Right ventricle myocardium superior (tissue), 1 donor: ENCODE measurements at regions not wholly inside any gene's neighbourhood (a gene's known extent, or its start where the extent isn't known, plus 50 kb on each side); places are given as distances from the start of the nearest gene placed in this dataset.

Experiments used
- ATAC-seq: fragments of 200-7000 bp; cut with Tn5 transposase; one replicate; pipeline ENCODE4 v1.9.1; 2020; ENCODE audit warnings: mild to moderate bottlenecking; ENCODE audit not compliant: poor library complexity
- DNase-seq: peaks from one replicate; pipeline ENCODE4 v3.0.0-alpha.2; 2020
- intact Hi-C: fragments of 100-400 bp; cut with DNase I; formaldehyde crosslinking; loops from one replicate; pipeline ENCODE4 v1.11.2; 2022
- donor health status: DM: no; HTN: yes; CAD: no; lungs with severe emphysema.

DNA sequence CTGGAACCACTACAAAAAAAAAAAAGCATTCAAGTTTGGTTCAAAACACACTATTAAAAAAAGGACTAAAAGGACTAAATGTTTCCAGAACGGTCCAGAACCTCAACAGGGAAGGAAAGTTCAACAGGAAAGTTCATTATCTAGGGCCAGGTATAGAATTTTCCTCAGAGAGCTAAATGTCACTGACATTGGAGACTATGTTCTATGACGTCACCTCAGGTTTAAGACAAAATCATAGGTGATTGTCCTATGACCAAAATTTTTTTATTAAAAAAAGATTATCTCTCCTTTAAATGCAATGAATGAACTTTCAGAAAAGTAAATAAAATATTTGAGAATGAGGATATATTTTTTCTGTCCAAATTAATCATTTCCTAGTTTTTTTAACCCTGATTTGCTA is 746.7 kb upstream of the USP15 start:
- DNase-seq: no peak
- intact Hi-C loops: no loop called here
- ATAC-seq: no peak

DNA sequence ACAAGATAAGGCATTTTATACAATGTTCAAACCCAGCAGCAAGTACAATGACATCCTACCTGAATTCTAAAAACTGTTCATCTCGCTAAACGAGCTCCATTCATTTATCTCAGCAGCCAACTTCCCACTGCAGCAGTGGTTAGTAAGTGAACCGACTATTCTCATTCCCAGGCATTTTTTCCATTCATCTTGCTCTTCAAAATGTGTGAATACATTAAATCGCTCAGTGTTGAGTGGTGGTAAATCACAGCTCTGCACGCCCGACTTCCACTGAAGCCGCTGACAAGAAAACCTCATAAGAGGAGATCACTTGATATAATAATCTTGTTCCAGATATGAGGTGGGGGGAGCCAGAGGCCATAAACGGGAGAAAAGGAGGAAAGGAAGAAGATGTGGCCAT is 746.2 kb upstream of the USP15 start:
- intact Hi-C loops: no loop called here
- DNase-seq: no peak
- ATAC-seq: no peak

DNA sequence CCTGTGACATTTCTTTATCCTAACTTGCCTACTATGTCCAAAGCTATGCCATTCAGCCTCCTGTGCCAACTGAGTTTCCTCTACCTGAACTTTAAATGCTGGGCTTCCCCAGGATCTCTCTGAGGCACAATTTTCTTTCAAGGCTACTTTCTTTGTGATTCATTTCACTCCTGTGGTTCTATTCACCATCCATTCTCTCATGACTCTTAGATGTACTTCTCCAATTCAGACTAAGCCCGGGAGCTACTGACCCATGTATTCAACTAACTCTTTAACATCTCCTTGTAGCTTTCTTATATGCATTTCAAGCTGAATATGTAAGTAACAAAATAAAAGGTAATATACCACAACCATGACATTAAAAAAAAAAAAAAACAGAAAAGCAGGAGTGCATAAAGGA is 738.9 kb upstream of the USP15 start:
- DNase-seq (no peak), ATAC-seq (no peak)
- intact Hi-C loops: no loop called here

DNA sequence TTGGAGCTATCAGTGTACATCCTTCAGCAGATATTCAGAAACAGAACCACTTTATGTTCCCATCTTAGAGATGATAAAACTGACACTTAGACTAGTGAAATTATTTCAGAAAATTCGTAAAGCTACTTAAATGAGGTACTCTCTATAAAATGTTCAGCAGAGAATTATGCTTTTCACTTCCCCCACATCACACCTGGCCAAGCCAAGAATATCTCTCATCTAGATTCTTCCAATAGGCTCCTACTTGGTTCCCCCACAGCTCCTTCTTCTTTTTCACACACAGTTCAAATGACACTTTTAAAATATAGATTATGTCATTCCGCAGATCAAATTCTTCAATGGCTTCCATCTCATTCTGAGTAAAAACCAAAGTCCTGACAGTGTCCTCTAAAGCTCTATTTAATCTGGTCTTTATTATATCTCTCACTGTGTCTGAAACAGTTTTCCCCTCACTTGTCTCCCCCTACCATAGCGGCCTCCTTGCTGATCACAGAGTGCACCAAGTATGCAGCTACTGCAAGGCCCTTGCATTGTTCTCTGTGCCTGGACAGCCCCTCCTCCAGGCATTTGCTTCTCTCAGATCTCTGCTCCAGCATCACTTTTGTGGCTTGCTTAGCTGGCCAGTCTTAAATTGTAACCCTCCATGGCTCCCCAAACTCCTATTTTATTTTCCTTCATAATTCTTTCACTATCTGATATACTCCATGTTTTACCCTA is 736.8 kb upstream of the USP15 start:
- no peak for ATAC-seq
- intact Hi-C loops: no loop called here
- DNase-seq: no peak

DNA sequence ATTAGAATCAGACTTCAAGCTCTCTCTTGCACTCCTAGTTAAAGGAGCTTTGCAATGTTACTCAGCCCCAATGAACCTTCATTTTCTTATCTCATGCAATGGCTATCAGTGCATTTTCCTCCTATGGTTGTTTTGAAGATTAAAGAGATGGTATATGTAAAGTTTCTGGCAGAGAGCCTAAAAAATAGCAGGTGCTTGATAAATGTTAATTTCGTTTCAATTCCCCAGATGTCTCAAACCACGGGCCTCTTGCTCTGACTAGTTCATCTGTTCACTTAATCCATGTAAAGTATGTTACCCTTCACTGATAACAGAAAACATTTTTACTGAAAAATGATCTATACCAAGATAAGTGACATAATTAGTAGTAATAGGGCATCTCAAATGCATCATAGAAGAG is 735.4 kb upstream of the USP15 start:
- ATAC-seq (no peak), DNase-seq (no peak)
- intact Hi-C loops: no loop called here

DNA sequence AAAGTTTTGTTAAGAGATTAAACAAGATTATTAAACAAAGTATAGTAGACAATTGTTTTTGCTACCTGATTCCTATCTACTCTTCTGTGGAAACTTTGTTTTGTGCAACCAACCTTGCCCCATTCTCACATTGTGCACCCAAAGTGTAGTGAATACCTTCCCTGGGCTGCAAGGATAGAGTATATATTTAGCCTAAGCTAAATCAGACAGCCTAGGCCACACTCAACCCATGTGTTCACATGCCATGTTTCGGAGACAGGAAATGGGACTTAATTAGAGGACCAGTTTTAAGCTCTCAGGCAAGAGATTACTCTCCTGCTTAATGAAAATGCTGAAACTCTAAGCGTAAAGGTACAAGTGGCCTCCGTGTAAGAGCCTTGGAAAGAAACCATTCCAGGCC is 734.9 kb upstream of the USP15 start:
- no peak for DNase-seq
- ATAC-seq: no peak
- intact Hi-C loops: no loop called here

DNA sequence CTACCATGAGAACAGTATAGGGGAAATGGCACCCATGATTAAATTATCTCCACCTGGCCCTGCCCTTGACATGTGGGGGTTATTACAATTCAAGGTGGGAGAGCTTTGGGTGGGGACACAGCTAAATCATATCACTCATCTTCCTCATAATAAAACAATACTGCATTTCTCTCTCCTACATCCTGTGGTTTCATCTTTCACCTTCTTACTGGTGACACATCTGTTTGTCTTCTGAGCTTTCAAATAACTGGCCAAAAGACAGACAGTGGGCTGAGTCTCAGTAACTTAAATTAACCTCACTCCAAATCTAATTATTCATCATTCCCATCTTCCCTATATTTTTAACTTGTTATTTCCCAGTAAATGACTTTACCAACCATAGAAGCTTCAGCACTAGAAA is 729.7 kb upstream of the USP15 start:
- no peak for DNase-seq
- intact Hi-C loops: no loop called here
- no peak for ATAC-seq

DNA sequence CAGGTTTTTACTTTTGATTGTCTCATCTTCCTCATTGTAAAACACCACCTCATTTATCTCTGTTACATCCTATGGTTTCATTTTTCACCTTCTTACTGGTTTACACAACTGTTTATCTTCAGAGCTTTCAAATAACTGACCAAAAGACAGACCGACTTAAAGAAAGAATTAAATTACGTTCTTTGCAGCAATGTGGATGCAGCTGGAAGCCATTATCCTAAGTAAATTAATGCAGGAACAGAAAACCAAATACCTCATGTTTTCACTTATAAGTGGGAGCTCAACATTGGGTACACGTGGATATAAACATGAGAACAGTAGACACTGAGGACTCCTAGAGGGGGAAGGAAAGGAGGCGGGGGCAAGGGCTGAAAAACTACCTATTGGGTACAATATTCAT is 729.0 kb upstream of the USP15 start:
- intact Hi-C loops: no loop called here
- DNase-seq (no peak), ATAC-seq (no peak)

DNA sequence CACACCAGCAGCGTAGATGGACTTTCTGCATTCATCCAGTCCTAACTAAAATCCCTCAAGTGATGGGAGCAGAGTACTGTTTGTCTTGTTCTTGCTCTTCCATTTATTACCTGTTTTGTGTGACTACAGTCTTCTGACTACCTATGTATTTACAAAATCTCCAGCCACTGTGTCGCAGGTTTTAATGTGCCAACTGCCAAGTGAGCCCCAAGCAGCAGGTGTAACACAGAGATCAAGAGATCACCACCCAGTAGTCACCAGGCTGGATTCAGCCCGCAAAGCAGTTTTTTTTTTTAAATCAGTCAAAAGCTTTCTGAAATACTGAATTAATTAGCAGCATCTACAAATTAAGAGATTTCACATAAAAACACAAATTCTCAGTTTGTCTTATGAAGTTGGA is 724.1 kb upstream of the USP15 start:
- intact Hi-C loops: no loop called here
- DNase-seq: no peak
- ATAC-seq: no peak

DNA sequence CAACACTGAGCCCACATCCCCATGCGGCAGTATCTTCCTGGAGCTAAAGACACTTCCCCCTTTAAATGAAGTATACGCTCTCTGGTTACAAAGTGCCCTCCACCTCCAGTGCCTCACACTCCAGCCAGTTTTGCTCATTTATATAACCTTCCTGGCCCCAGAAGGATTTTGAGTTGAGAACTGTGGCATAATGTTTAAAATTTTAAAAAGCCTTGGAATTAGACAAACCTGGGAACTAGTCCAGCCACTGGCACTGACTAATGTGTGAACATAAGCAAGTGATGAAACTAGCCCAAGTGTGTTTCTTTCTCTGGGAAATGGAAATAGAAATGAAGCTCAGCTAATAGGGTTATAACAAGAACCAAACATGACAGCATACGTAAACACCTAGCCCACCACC is 723.7 kb upstream of the USP15 start:
- intact Hi-C loops: no loop called here
- ATAC-seq (no peak), DNase-seq (no peak)

DNA sequence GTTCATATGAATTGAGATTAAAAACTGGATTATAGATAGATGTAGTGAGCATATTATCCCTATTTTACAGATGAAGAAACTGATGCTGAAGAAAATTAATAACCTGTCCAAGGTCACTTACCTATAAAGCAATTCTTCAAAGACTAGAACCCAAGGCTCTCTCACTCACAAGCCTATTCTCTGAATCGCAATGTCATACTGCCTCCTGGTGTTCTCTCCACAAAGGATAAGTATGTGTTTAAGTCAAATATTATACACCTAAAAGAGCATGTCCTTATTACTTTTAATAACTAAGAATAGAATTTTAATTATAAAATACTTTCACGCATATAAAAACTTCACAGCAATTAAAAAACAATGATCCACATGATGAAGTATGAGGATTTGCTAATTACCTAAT is 721.3 kb upstream of the USP15 start:
- ATAC-seq (no peak), DNase-seq (no peak)
- intact Hi-C loops: no loop called here

DNA sequence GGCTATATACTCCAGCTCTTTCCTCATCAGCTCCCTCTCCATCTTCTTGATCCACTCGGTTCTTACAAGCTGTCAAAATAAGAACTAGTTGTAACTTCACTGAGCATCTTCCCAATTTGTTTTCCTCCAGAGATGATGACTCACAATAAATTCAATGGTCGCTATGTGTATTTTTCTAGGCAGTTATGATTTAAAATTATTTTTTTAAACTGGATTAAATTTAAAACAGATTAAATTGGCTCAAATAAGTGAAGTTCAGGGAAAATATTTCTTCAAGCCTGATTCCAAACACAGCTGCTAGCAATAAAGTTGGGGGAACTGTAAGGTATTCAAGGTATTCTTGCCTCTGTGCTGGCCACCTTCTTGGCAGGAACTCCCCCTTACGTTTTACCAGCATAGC is 717.7 kb upstream of the USP15 start:
- intact Hi-C loops: no loop called here
- no peak for ATAC-seq
- no peak for DNase-seq

DNA sequence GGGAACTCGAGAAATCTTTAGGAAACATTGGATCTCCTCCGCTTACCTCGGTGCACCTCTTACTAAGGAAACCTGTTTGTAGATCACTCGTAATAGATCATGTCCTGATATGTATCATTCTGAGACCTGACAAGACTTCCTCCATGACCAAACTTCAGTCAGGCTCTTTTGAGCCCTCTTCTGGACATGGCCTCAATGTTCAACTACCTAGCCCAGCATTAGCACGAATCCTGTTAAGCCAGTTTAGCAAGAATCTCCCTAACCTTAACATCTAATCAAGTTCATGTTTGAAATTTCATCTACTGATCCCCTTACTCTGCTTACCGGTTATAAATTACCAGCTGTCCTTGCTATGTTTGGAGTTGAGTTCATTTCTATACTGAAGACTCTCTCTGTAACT is 713.9 kb upstream of the USP15 start:
- DNase-seq: no peak
- intact Hi-C loops: no loop called here
- no peak for ATAC-seq

DNA sequence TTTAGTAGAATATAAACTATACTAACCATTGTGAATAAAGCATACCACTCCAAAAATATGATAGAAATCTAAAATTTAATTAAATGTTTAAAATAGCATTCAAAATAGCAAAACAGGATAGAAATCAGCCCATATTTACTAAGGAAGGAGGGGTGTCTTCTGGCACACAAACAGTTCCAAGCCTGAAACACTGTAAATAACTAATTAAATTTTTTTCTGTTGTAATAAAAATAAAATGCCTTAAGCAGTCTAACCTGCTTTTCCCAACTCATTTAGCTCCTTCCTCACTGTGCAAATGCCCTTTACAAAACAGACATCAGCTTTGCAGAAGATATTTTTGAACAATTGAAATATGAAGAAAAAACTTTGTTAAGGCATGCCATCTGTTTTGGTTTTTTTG is 707.1 kb upstream of the USP15 start:
- ATAC-seq (no peak), DNase-seq (no peak)
- intact Hi-C loops: no loop called here

DNA sequence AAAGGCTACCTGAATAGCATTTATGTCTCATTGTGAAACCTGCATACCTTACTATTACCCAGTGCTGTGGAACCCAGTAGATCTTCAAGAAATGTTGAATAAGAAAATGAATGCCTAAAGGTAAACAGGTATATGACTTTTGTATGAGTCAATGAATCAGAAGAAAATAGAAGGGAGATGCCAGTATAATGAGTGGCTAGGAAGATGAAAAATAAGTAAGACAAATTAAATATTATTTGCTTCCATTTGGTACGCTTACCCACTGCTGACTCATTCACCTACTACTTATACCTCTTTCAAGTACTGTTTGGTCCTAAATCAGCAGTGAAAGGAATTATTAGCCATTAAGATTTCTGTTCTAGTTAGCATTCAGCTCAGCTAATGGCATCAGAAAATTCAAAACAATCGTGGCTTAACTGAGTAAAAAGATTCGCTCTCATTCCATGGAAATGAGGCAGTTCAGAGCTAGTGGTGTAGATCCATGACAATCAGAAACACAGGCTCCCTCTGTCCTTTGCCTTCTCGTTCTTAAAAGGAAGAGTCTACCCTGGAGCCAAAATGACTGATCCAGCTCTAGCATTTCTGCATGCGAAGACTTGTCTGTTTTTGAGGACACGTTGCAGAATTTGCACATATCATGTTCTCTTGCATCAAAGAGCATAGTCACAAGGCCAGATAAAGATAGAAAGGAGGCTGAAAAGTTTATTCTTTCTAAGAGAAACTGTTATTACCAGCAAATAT is 705.8 kb upstream of the USP15 start:
- intact Hi-C loops: no loop called here
- no peak for DNase-seq
- no peak for ATAC-seq

DNA sequence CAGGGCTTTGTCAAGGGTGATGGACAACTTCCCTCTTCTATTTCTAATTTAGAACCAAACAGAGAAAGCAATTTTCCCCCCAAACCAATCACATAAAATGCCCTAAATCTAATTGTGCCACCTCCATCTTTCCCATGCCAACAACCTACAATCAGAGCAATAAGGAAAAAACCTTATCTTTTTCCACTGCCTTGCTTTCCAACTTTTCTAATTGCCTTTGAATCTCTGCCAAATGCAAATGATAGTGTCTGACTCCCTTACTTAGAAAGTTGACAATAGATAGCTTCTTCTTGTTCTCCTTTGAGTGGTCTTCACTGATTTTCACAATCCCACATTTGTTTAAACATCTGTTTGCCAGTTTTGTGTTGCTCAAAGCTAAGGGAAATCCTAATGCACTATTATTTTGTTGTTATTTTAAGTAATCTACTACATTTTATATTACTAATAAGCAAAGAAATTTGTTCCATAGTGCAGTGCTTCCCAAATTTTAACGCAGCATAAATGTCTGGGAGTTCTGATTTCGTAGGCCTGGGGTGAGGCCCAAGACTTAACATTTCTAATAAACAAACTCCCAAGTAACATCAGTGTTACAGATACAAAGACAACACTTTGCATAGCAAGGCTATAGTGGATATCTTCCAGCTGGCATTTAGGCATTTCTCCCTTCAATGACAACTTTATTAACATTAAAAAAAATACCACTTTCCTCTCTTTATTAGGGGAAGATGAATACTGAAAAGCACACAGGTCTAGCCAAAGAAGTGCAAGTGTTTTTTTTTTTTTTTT is 696.3 kb upstream of the USP15 start:
- intact Hi-C loops: no loop called here
- no peak for DNase-seq
- ATAC-seq: no peak

DNA sequence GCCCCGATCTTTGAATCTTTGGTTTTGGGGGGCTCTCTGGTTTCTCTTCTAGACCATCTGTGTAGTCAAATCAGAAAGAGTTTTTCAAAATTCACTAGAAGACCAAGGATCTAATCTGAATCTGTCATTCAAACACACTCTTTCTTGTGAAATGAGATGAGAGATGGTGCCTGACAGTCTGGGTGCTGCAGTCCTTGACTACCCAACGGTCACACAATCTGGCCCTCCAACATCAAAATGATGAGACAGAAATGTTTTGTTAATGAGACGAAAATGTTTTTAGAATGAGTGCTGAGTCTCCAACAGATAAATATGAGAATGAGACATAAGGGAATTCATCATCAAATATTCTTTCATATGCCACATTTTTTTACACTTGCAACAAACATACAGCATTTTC is 695.7 kb upstream of the USP15 start:
- intact Hi-C loops: no loop called here
- ATAC-seq: no peak

DNA sequence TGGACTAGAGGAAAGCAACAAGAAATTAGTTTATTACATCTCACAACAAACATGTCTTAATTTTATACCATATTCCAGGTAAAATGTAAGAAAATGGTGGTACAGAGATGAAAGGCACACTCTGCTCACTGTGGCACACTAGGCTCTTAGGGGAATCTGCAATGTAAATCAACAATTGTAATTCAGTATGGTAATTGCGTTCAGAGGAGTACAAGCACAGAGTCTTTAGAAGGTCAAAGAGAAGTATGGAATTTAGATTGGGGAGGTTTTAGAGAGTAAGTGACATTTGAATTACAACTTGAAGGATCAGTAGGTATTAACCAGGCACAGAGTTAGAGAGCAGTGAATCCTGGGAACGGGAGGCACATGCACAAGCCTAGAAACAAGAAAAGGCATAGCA is 694.0 kb upstream of the USP15 start:
- intact Hi-C loops: no loop called here
- DNase-seq (no peak), ATAC-seq (no peak)

More for the DNA sequence above, 695.7 kb upstream of the USP15 start:
- DNase-seq: no peak

DNA sequence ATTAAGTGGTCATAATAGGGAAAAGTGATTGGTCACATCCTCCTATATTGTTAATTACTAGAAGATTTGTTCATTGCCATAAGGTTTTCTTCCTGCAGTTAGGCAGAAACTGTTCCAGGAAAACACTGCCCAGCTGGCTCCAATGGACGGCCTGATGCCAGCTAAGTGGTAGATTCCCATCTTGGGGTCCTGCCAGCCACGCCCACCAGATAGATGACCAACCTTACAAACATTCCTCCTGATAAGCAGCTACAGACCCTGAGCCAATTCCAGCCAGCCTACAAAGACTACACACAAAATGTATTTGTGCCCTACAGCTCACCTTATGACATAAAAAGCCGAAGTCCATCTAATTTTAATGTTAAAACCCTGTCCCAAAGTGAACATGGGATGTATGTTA is 685.9 kb upstream of the USP15 start:
- DNase-seq (no peak), ATAC-seq (no peak)
- intact Hi-C loops: no loop called here

DNA sequence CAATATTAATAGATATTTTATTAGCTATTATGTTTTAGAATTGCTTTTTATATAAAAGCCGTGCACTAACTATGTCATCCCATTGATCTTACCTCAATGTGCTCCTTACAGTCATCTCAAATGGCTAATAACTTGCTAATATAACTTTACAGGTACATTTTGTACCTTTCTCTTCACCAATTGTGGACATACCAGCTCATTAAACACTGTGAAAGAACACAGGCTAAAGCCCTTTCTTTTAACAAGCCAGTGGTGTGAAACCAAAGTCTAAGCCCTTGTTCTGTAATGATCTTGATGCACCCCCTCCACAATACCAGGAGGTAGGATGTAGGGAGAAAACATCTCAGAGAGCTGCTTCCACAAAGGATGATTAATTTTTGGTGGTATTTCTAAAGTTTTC is 675.3 kb upstream of the USP15 start:
- no peak for ATAC-seq
- DNase-seq: no peak
- intact Hi-C loops: no loop called here
